GM23338 (cell line): ENCODE measurements at regions not wholly inside any gene's neighbourhood (a gene's known extent, or its start where the extent isn't known, plus 50 kb on each side); places are given as distances from the start of the nearest gene placed in this dataset.

ENCODE experiments used
- ATAC-seq: fragments of 200-7000 bp; cut with Tn5 transposase; 3 replicates; pipeline ENCODE4 v1.9.1; 2020
- DNase-seq: peaks from one replicate; pipeline ENCODE4 v3.0.0-alpha.2; 2015; ENCODE audit warnings: low spot score
- H2AFZ ChIP-seq: fragments of 200-600 bp; sonication (generic); 2 replicates; pipeline ENCODE4 v1.8.0; 2016; ENCODE audit warnings: antibody characterized with exemption, mild to moderate bottlenecking, moderate library complexity
- H3F3A ChIP-seq: fragments of 200-600 bp; sonication (generic); replicated peaks from 2 replicates; pipeline ENCODE4 v1.8.0; 2017; ENCODE audit warnings: antibody characterized with exemption, mixed run types, low read depth
- H3K27ac ChIP-seq: fragments of 200-600 bp; sonication (generic); 2 replicates; pipeline ENCODE4 v1.6.1; 2016; ENCODE audit warnings: low read depth
- H3K27me3 ChIP-seq: fragments of 200-600 bp; sonication (generic); 2 replicates; pipeline ENCODE4 v1.8.0; 2016; ENCODE audit warnings: mild to moderate bottlenecking, mixed run types, moderate library complexity; ENCODE audit not compliant: insufficient read depth
- H3K36me3 ChIP-seq: fragments of 200-600 bp; sonication (generic); 2 replicates; pipeline ENCODE4 v1.8.0; 2016; ENCODE audit warnings: mild to moderate bottlenecking; ENCODE audit not compliant: insufficient read depth
- H3K4me1 ChIP-seq: fragments of 200-600 bp; sonication (generic); 2 replicates; pipeline ENCODE4 v1.8.0; 2016; ENCODE audit warnings: mild to moderate bottlenecking, moderate library complexity; ENCODE audit not compliant: insufficient read depth
- H3K4me2 ChIP-seq: fragments of 200-600 bp; sonication (generic); 2 replicates; pipeline ENCODE4 v1.7.1; 2017; ENCODE audit warnings: mixed run types
- H3K4me3 ChIP-seq: fragments of 200-600 bp; sonication (generic); 2 replicates; pipeline ENCODE4 v1.6.1; 2016; ENCODE audit warnings: mixed run types
- H3K79me2 ChIP-seq: fragments of 200-600 bp; sonication (generic); replicated peaks from 2 replicates; pipeline ENCODE4 v1.8.0; 2017; ENCODE audit warnings: mild to moderate bottlenecking; ENCODE audit not compliant: insufficient read depth
- H3K9me2 ChIP-seq: fragments of 200-600 bp; sonication (generic); 2 replicates; pipeline ENCODE4 v1.8.0; 2017; ENCODE audit not compliant: insufficient read depth
- H4K20me1 ChIP-seq: fragments of 200-600 bp; sonication (generic); replicated peaks from 2 replicates; pipeline ENCODE4 v1.8.0; 2017; ENCODE audit warnings: mild to moderate bottlenecking; ENCODE audit not compliant: insufficient read depth
- H3K27ac Mint-ChIP-seq: 2 replicates; pipeline ENCODE4 v1.8.0; 2020; ENCODE audit warnings: inconsistent platforms, mild to moderate bottlenecking, moderate library complexity, mixed read lengths
- H3K27me3 Mint-ChIP-seq: 3 replicates; pipeline ENCODE4 v1.8.0; 2022; ENCODE audit warnings: low read depth, mild to moderate bottlenecking, moderate library complexity, mixed read lengths, inconsistent platforms; ENCODE audit not compliant: insufficient read depth, poor library complexity
- H3K36me3 Mint-ChIP-seq: 3 replicates; pipeline ENCODE4 v1.8.0; 2021; ENCODE audit warnings: low read depth, mild to moderate bottlenecking, inconsistent platforms, moderate library complexity, mixed read lengths
- H3K4me1 Mint-ChIP-seq: 3 replicates; pipeline ENCODE4 v1.8.0; 2020; ENCODE audit warnings: mild to moderate bottlenecking, inconsistent platforms, mixed read lengths
- H3K4me3 Mint-ChIP-seq: 3 replicates; pipeline ENCODE4 v1.8.0; 2021; ENCODE audit warnings: moderate library complexity, mild to moderate bottlenecking, inconsistent platforms, mixed read lengths
- H3K9me3 Mint-ChIP-seq: 3 replicates; pipeline ENCODE4 v1.8.0; 2020; ENCODE audit warnings: moderate library complexity, mild to moderate bottlenecking, inconsistent platforms, mixed read lengths
- ETS1 ChIP-seq: IDR thresholded peaks from 2 replicates; pipeline ENCODE4 v1.6.1; 2016; ENCODE audit warnings: antibody characterized with exemption
- JUNB ChIP-seq: IDR thresholded peaks from one replicate; pipeline ENCODE4 v1.6.1; 2016; ENCODE audit warnings: antibody characterized with exemption; ENCODE audit not compliant: unreplicated experiment
- NANOG ChIP-seq: IDR thresholded peaks from 2 replicates; pipeline ENCODE4 v1.6.1; 2016; ENCODE audit warnings: antibody characterized with exemption, borderline replicate concordance
- POLR2AphosphoS5 ChIP-seq: IDR thresholded peaks from 2 replicates; pipeline ENCODE4 v1.6.1; 2016; ENCODE audit warnings: antibody characterized with exemption, low read depth
- REST ChIP-seq: IDR thresholded peaks from one replicate; pipeline ENCODE4 v1.6.1; 2018; ENCODE audit warnings: antibody characterized with exemption; ENCODE audit not compliant: unreplicated experiment
- STAT1 ChIP-seq: IDR thresholded peaks from one replicate; pipeline ENCODE4 v1.6.1; 2016; ENCODE audit warnings: antibody characterized with exemption; ENCODE audit not compliant: unreplicated experiment
- ZNF462 ChIP-seq: fragments of 250-450 bp; sonication (Bioruptor Pico); IDR thresholded peaks from 2 replicates; pipeline ENCODE4 v1.5.0; 2020; ENCODE audit warnings: mild to moderate bottlenecking, moderate library complexity

- TF ChIP-seq ZNF462 (CRISPR knock-in tag): no peak
- TF ChIP-seq JUNB: no peak
- no peak for TF ChIP-seq STAT1
- no peak for TF ChIP-seq NANOG
- no peak for TF ChIP-seq ETS1
Measured at GRCh38 chr11:134556186-134556585, 144.1 kb upstream of the B3GAT1 start (continued).

- peaks cover 7% of the 10 kb centered on the region; the same call in 2 of the 3 replicates for H3K4me1 Mint-ChIP-seq
- Histone ChIP-seq H3K4me3 (no peak overlapping the region), H4K20me1 (no peaks in the 10 kb centered on the region), H3F3A (no peaks in the 10 kb centered on the region), H3K27me3 (no peaks in the 10 kb centered on the region), H3K9me2 (0 out of 2 replicates have a peak, but pooled peaks cover 1% of the 10 kb centered on the region), H3K4me2 (no peak overlapping the region), H3K27ac (no peak overlapping the region), H3K4me1 (no peaks in the 10 kb centered on the region), H3K36me3 (no peaks in the 10 kb centered on the region), H3K79me2 (no peaks in the 10 kb centered on the region), H2AFZ (no peak overlapping the region)
- H3K27ac Mint-ChIP-seq: no peak overlapping the region
- ATAC-seq (no peak), DNase-seq (no peak)
- no peak overlapping the region for H3K4me3 Mint-ChIP-seq
- no peaks in the 10 kb centered on the region for H3K36me3 Mint-ChIP-seq
- peaks cover 14% of the 10 kb centered on the region for H3K27me3 Mint-ChIP-seq
- peaks cover under 1% of the 10 kb centered on the region; the same call in 1 of the 3 replicates for H3K9me3 Mint-ChIP-seq
- TF ChIP-seq JUNB (no peak), REST (no peak), POLR2AphosphoS5 (no peak), ETS1 (no peak), NANOG (no peak)
Measured at GRCh38 chr11:134555510-134555909, 143.5 kb upstream of the B3GAT1 start.
